ENCODE measurements at regions not wholly inside any gene's neighbourhood (a gene's known extent, or its start where the extent isn't known, plus 50 kb on each side); places are given as distances from the start of the nearest gene placed in this dataset.
"Not testable (repeated sequence)": the region's sequence is repeated elsewhere in the genome, so short reads cannot be mapped to it uniquely, and the experiment has no call there.

GRCh38 chr4:36582198-36582597 lies 300.8 kb downstream of the DTHD1 start:
- no peak for DNase-seq
- H3K27me3 ChIP-seq (ENCODE audit: control insufficient read depth in 3 of 3, insufficient read depth in 3 of 3, low read length in 3 of 3): no peaks in the 10 kb centered on the region
- H3K27ac ChIP-seq (ENCODE audit: low read depth in 1 of 3, low read length in 2 of 3): no peak overlapping the region
- H3K4me1 ChIP-seq (ENCODE audit: control insufficient read depth in 3 of 3, insufficient read depth in 2 of 3, low read depth in 1 of 3, low read length in 2 of 3): no peaks in the 10 kb centered on the region
- H3K9me3 ChIP-seq (ENCODE audit: control insufficient read depth in 2 of 2, insufficient read depth in 1 of 2, low read depth in 1 of 2, low read length in 1 of 2): peaks cover 0 to 1% of the 10 kb centered on the region in 2 donors
- no peak for FAIRE-seq
- WGBS, 3 donors: 57 to 74% (median 69%) methylated on average over 2 of the region's 2 CpGs
- H3K4me3 ChIP-seq (ENCODE audit: low read depth in 1 of 3, low read length in 3 of 3): no peak overlapping the region
- no peaks in the 10 kb centered on the region for H3K36me3 ChIP-seq (ENCODE audit: control insufficient read depth in 3 of 3, insufficient read depth in 2 of 3, low read depth in 1 of 3, low read length in 3 of 3)

- Histone ChIP-seq H3K4me1 (ENCODE audit: control insufficient read depth in 3 of 3, insufficient read depth in 2 of 3, low read depth in 1 of 3, low read length in 2 of 3) (no peaks in the 10 kb centered on the region), H3K4me3 (ENCODE audit: low read depth in 1 of 3, low read length in 3 of 3) (no peak overlapping the region), H3K27me3 (ENCODE audit: control insufficient read depth in 3 of 3, insufficient read depth in 3 of 3, low read length in 3 of 3) (no peaks in the 10 kb centered on the region), H3K36me3 (ENCODE audit: control insufficient read depth in 3 of 3, insufficient read depth in 2 of 3, low read depth in 1 of 3, low read length in 3 of 3) (no peaks in the 10 kb centered on the region), H3K9me3 (ENCODE audit: control insufficient read depth in 2 of 2, insufficient read depth in 1 of 2, low read depth in 1 of 2, low read length in 1 of 2) (peaks cover 1 to 3% of the 10 kb centered on the region in 2 donors), H3K27ac (ENCODE audit: low read depth in 1 of 3, low read length in 2 of 3) (no peak overlapping the region)
- 80 to 89% (median 88%) methylated on average over 2 of the region's 2 CpGs for WGBS, 3 donors
- DNase-seq (no peak), FAIRE-seq (no peak)
Measured at GRCh38 chr4:36587909-36588472, 306.6 kb downstream of the DTHD1 start.

GRCh38 chr4:36590343-36590742 lies 308.9 kb downstream of the DTHD1 start:
- FAIRE-seq: no peak
- Histone ChIP-seq H3K9me3 (ENCODE audit: control insufficient read depth in 2 of 2, insufficient read depth in 1 of 2, low read depth in 1 of 2, low read length in 1 of 2) (peaks cover 1 to 3% of the 10 kb centered on the region in 2 donors), H3K4me3 (ENCODE audit: low read depth in 1 of 3, low read length in 3 of 3) (no peak overlapping the region), H3K36me3 (ENCODE audit: control insufficient read depth in 3 of 3, insufficient read depth in 2 of 3, low read depth in 1 of 3, low read length in 3 of 3) (no peaks in the 10 kb centered on the region), H3K27me3 (ENCODE audit: control insufficient read depth in 3 of 3, insufficient read depth in 3 of 3, low read length in 3 of 3) (no peaks in the 10 kb centered on the region), H3K27ac (ENCODE audit: low read depth in 1 of 3, low read length in 2 of 3) (no peak overlapping the region), H3K4me1 (ENCODE audit: control insufficient read depth in 3 of 3, insufficient read depth in 2 of 3, low read depth in 1 of 3, low read length in 2 of 3) (no peaks in the 10 kb centered on the region)
- no peak for DNase-seq

DNA sequence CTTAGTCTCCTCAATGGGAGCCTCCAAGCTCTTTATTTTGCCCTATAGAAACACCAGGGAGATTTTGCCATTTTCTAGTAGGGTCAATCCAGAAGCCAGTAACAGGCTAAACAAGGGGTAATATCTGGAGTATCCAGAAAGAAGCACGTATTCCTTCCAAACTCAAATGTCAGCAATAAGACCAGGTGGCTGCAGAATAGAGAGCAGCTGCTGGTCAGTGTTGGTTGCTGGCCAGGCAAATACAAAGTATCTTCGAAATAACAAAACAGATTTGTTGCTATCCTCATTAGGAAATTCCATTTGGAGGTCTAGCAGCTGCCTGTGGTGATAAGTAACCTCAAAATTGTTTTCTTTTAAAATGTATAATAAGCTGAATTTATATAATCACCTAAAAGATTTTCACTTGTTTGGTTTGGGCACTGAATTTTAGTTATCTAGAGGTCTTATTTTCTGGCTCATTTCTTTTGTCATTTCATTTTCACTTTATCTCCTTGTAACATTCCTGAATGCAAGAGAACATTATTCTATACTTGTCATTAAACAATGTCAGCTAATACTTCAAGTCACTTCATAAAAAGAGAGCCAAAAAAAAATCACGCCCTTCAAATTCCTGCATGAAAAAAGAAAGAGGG lies 320.6 kb downstream of the DTHD1 start:
- Histone ChIP-seq H3K4me3 (ENCODE audit: low read depth in 1 of 3, low read length in 3 of 3) (no peak overlapping the region), H3K4me1 (ENCODE audit: control insufficient read depth in 3 of 3, insufficient read depth in 2 of 3, low read depth in 1 of 3, low read length in 2 of 3) (no peaks in the 10 kb centered on the region), H3K27me3 (ENCODE audit: control insufficient read depth in 3 of 3, insufficient read depth in 3 of 3, low read length in 3 of 3) (no peaks in the 10 kb centered on the region), H3K36me3 (ENCODE audit: control insufficient read depth in 3 of 3, insufficient read depth in 2 of 3, low read depth in 1 of 3, low read length in 3 of 3) (no peaks in the 10 kb centered on the region), H3K27ac (ENCODE audit: low read depth in 1 of 3, low read length in 2 of 3) (no peak overlapping the region), H3K9me3 (ENCODE audit: control insufficient read depth in 2 of 2, insufficient read depth in 1 of 2, low read depth in 1 of 2, low read length in 1 of 2) (no peaks in the 10 kb centered on the region)
- FAIRE-seq (no peak), DNase-seq (no peak)
- 67 to 69% (median 68%) methylated on average over 3 of the region's 3 CpGs for WGBS, 3 donors

GRCh38 chr4:36609661-36610060 lies 328.2 kb downstream of the DTHD1 start:
- 26 to 65% (median 58%) methylated on average over 1 of the region's 1 CpG for WGBS, 3 donors

DNA sequence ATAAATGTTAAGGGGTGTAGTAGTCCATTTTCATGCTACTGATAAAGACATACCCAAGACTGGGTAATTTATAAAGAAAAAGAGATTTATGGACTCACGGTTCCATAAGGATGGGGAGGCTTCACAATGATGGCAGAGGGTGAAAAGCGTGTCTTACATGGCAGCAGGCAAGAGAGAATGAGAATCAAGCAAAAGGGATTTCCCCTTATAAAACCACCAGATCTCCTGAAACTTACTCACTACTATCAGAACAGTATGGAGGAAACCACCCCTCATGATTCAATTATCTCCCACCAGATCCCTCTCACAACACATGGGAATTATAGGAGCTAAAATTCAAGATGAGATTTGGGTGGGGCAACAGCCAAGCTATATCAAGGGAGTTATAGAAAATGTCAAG lies 329.2 kb downstream of the DTHD1 start:
- DNase-seq (no peak), FAIRE-seq (no peak)
- WGBS, 3 donors: 76 to 83% (median 82%) methylated on average over 2 of the region's 2 CpGs

More at GRCh38 chr4:36609661-36610060, 328.2 kb downstream of the DTHD1 start:
- no peak for FAIRE-seq
- Histone ChIP-seq H3K27ac (ENCODE audit: low read depth in 1 of 3, low read length in 2 of 3) (no peak overlapping the region), H3K9me3 (ENCODE audit: control insufficient read depth in 2 of 2, insufficient read depth in 1 of 2, low read depth in 1 of 2, low read length in 1 of 2) (peaks cover 0 to 5% of the 10 kb centered on the region in 2 donors), H3K4me1 (ENCODE audit: control insufficient read depth in 3 of 3, insufficient read depth in 2 of 3, low read depth in 1 of 3, low read length in 2 of 3) (no peaks in the 10 kb centered on the region), H3K27me3 (ENCODE audit: control insufficient read depth in 3 of 3, insufficient read depth in 3 of 3, low read length in 3 of 3) (no peaks in the 10 kb centered on the region), H3K4me3 (ENCODE audit: low read depth in 1 of 3, low read length in 3 of 3) (no peak overlapping the region), H3K36me3 (ENCODE audit: control insufficient read depth in 3 of 3, insufficient read depth in 2 of 3, low read depth in 1 of 3, low read length in 3 of 3) (no peaks in the 10 kb centered on the region)
- DNase-seq: no peak

GRCh38 chr4:36613142-36613541 lies 331.7 kb downstream of the DTHD1 start:
- not testable (repeated sequence) for H3K36me3 ChIP-seq (ENCODE audit: control insufficient read depth in 3 of 3, insufficient read depth in 2 of 3, low read depth in 1 of 3, low read length in 3 of 3); H3K4me3 ChIP-seq (ENCODE audit: low read depth in 1 of 3, low read length in 3 of 3); H3K4me1 ChIP-seq (ENCODE audit: control insufficient read depth in 3 of 3, insufficient read depth in 2 of 3, low read depth in 1 of 3, low read length in 2 of 3); H3K27ac ChIP-seq (ENCODE audit: low read depth in 1 of 3, low read length in 2 of 3); H3K9me3 ChIP-seq (ENCODE audit: control insufficient read depth in 2 of 2, insufficient read depth in 1 of 2, low read depth in 1 of 2, low read length in 1 of 2); H3K27me3 ChIP-seq (ENCODE audit: control insufficient read depth in 3 of 3, insufficient read depth in 3 of 3, low read length in 3 of 3); DNase-seq; FAIRE-seq
- 88 to 94% (median 89%) methylated on average over 2 of the region's 2 CpGs for WGBS, 3 donors

More for the DNA sequence above, 329.2 kb downstream of the DTHD1 start:
- no peaks in the 10 kb centered on the region for H3K4me1 ChIP-seq (ENCODE audit: control insufficient read depth in 3 of 3, insufficient read depth in 2 of 3, low read depth in 1 of 3, low read length in 2 of 3)
- H3K27me3 ChIP-seq (ENCODE audit: control insufficient read depth in 3 of 3, insufficient read depth in 3 of 3, low read length in 3 of 3): no peaks in the 10 kb centered on the region
- no peak overlapping the region for H3K4me3 ChIP-seq (ENCODE audit: low read depth in 1 of 3, low read length in 3 of 3)
- H3K27ac ChIP-seq (ENCODE audit: low read depth in 1 of 3, low read length in 2 of 3): no peak overlapping the region
- H3K36me3 ChIP-seq (ENCODE audit: control insufficient read depth in 3 of 3, insufficient read depth in 2 of 3, low read depth in 1 of 3, low read length in 3 of 3): no peaks in the 10 kb centered on the region
- peaks cover 0 to 5% of the 10 kb centered on the region in 2 donors for H3K9me3 ChIP-seq (ENCODE audit: control insufficient read depth in 2 of 2, insufficient read depth in 1 of 2, low read depth in 1 of 2, low read length in 1 of 2)

DNA sequence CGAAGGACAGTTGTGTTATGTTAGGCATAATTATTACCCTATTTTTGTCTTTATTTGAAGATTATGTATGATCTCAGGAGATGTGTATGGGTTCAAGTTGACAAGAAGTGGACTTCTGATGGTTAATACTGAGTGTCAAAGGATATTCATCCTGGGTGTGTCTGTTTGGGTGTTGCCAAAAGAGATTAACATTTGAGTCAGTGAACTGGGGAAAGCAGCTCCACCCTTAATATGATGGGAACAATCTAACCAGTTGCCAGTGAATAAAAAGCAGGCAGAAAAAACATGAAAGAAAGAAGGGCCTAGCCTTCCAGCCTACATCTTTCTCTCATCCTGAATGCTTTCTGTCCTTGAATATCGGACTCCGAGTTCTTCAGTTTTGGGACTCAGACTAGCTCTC lies 332.6 kb downstream of the DTHD1 start:
- Histone ChIP-seq H3K36me3 (ENCODE audit: control insufficient read depth in 3 of 3, insufficient read depth in 2 of 3, low read depth in 1 of 3, low read length in 3 of 3) (no peaks in the 10 kb centered on the region), H3K4me3 (ENCODE audit: low read depth in 1 of 3, low read length in 3 of 3) (no peak overlapping the region), H3K9me3 (ENCODE audit: control insufficient read depth in 2 of 2, insufficient read depth in 1 of 2, low read depth in 1 of 2, low read length in 1 of 2) (peaks cover 0 to 5% of the 10 kb centered on the region in 2 donors), H3K27ac (ENCODE audit: low read depth in 1 of 3, low read length in 2 of 3) (no peak overlapping the region), H3K27me3 (ENCODE audit: control insufficient read depth in 3 of 3, insufficient read depth in 3 of 3, low read length in 3 of 3) (no peaks in the 10 kb centered on the region), H3K4me1 (ENCODE audit: control insufficient read depth in 3 of 3, insufficient read depth in 2 of 3, low read depth in 1 of 3, low read length in 2 of 3) (no peaks in the 10 kb centered on the region)
- no peak for FAIRE-seq
- DNase-seq: no peak
- 72 to 95% (median 94%) methylated on average over 3 of the region's 3 CpGs for WGBS, 3 donors

- Histone ChIP-seq H3K4me1 (ENCODE audit: control insufficient read depth in 3 of 3, insufficient read depth in 2 of 3, low read depth in 1 of 3, low read length in 2 of 3) (no peaks in the 10 kb centered on the region), H3K27ac (ENCODE audit: low read depth in 1 of 3, low read length in 2 of 3) (no peak overlapping the region), H3K36me3 (ENCODE audit: control insufficient read depth in 3 of 3, insufficient read depth in 2 of 3, low read depth in 1 of 3, low read length in 3 of 3) (no peaks in the 10 kb centered on the region), H3K27me3 (ENCODE audit: control insufficient read depth in 3 of 3, insufficient read depth in 3 of 3, low read length in 3 of 3) (no peaks in the 10 kb centered on the region), H3K4me3 (ENCODE audit: low read depth in 1 of 3, low read length in 3 of 3) (no peak overlapping the region), H3K9me3 (ENCODE audit: control insufficient read depth in 2 of 2, insufficient read depth in 1 of 2, low read depth in 1 of 2, low read length in 1 of 2) (peaks cover 0 to 2% of the 10 kb centered on the region in 2 donors)
- 48 to 56% (median 51%) methylated on average over 1 of the region's 1 CpG for WGBS, 3 donors
- no peak for DNase-seq
- no peak for FAIRE-seq
Measured at GRCh38 chr4:36618102-36618501, 336.7 kb downstream of the DTHD1 start.
